ENCODE measurements at regions not wholly inside any gene's neighbourhood (a gene's known extent, or its start where the extent isn't known, plus 50 kb on each side); places are given as distances from the start of the nearest gene placed in this dataset.

DNA sequence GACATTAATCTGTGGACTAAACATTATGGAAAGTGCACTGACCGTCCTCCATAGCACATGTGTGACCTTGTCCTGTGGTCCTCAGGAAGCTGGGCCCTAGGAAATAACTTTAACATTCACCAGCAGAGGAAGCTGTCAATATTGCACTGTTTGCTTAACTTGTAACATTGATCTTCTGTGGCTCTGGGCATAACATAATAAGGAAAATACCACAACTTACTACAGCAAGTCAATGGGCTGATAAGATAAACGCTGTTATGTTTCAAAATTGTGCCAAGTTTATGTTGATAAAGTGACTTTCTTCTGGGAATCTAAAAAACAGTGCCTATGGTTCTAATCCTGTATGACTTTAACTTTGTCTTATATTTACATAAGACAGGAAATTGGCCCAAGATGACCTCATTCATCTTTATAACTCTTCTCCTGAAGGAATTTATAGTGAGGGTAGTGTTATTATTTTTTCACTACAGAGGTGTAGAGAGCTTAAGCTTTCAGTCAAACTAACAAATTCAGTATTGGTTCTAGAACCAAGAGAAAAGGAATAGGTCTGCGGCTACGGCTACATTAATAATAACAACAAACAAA is 113.7 kb upstream of the MAP4K3 start (continued):
- TF ChIP-seq, protein P1, sequence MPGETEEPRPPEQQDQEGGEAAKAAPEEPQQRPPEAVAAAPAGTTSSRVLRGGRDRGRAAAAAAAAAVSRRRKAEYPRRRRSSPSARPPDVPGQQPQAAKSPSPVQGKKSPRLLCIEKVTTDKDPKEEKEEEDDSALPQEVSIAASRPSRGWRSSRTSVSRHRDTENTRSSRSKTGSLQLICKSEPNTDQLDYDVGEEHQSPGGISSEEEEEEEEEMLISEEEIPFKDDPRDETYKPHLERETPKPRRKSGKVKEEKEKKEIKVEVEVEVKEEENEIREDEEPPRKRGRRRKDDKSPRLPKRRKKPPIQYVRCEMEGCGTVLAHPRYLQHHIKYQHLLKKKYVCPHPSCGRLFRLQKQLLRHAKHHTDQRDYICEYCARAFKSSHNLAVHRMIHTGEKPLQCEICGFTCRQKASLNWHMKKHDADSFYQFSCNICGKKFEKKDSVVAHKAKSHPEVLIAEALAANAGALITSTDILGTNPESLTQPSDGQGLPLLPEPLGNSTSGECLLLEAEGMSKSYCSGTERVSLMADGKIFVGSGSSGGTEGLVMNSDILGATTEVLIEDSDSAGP (CRISPR knock-in tag; IDR thresholded peaks at IDR 0.05; ENCODE audit: borderline replicate concordance): peak; percentile 57; the same call in 1 of the 2 replicates
- TF ChIP-seq ZNF251 (CRISPR knock-in tag; IDR thresholded peaks at IDR 0.05) (no peak), MTERF4 (CRISPR knock-in tag; IDR thresholded peaks at IDR 0.05) (no peak), SP4 (CRISPR knock-in tag; IDR thresholded peaks at IDR 0.05) (no peak), SP2 (CRISPR knock-in tag; IDR thresholded peaks at IDR 0.05) (no peak), ZNF354B (CRISPR knock-in tag; IDR thresholded peaks at IDR 0.05) (no peak), THAP8 (CRISPR knock-in tag; IDR thresholded peaks at IDR 0.05; ENCODE audit: borderline replicate concordance) (no peak), ZFYVE20 (CRISPR knock-in tag; IDR thresholded peaks at IDR 0.05; ENCODE audit: borderline replicate concordance, low read depth) (no peak), RBFOX2 (IDR thresholded peaks at IDR 0.05; ENCODE audit: low read depth, low read length) (no peak), MLLT10 (CRISPR knock-in tag; IDR thresholded peaks at IDR 0.05) (no peak), SNAI1 (CRISPR knock-in tag; IDR thresholded peaks at IDR 0.05; ENCODE audit: borderline replicate concordance) (0 out of 2 replicates have a peak, but pooled peaks have one; percentile 81)
- TF ChIP-seq, protein P2, sequence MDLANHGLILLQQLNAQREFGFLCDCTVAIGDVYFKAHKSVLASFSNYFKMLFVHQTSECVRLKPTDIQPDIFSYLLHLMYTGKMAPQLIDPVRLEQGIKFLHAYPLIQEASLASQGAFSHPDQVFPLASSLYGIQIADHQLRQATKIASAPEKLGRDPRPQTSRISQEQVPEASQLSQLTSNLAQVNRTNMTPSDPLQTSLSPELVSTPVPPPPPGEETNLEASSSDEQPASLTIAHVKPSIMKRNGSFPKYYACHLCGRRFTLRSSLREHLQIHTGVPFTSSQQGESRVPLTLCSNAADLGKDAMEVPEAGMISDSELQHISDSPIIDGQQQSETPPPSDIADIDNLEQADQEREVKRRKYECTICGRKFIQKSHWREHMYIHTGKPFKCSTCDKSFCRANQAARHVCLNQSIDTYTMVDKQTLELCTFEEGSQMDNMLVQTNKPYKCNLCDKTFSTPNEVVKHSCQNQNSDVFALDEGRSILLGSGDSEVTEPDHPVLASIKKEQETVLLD (CRISPR knock-in tag; IDR thresholded peaks at IDR 0.05; ENCODE audit: low read depth): no peak; the same call in 1 of the 2 replicates
